Neuronal stem cell (in vitro differentiated cells): ENCODE measurements at regions not wholly inside any gene's neighbourhood (a gene's known extent, or its start where the extent isn't known, plus 50 kb on each side); places are given as distances from the start of the nearest gene placed in this dataset.
A peak's percentile ranks its signal among the peaks of the same experiment; 100 is the strongest.

Experiments used
- DNase-seq: peaks from one replicate; pipeline ENCODE4 v3.0.0-alpha.2; 2013; ENCODE audit warnings: low spot score
- H2AFZ ChIP-seq: one replicate; pipeline ENCODE4 v1.6.1; 2013; ENCODE audit warnings: mild to moderate bottlenecking, low read length, inconsistent platforms
- H2AK5ac ChIP-seq: 2 replicates; pipeline ENCODE4 v1.6.1; 2013; ENCODE audit warnings: low read depth, mild to moderate bottlenecking, inconsistent platforms, low read length, moderate library complexity, mixed read lengths
- H2BK120ac ChIP-seq: 2 replicates; pipeline ENCODE4 v1.6.1; 2013; ENCODE audit warnings: low read depth, mild to moderate bottlenecking, inconsistent platforms, low read length, moderate library complexity, mixed read lengths
- H2BK12ac ChIP-seq: one replicate; pipeline ENCODE4 v1.6.1; 2013; ENCODE audit warnings: low read length, inconsistent platforms
- H2BK15ac ChIP-seq: 2 replicates; pipeline ENCODE4 v1.6.1; 2013; ENCODE audit warnings: mild to moderate bottlenecking, low read length, inconsistent platforms, mixed read lengths
- H2BK5ac ChIP-seq: one replicate; pipeline ENCODE4 v1.6.1; 2013; ENCODE audit warnings: inconsistent platforms, mild to moderate bottlenecking, low read length, moderate library complexity
- H3K14ac ChIP-seq: one replicate; pipeline ENCODE4 v1.6.1; 2013; ENCODE audit warnings: low read length, inconsistent platforms
- H3K18ac ChIP-seq: 2 replicates; pipeline ENCODE4 v1.6.1; 2013; ENCODE audit warnings: low read length, inconsistent platforms
- H3K23ac ChIP-seq: 2 replicates; pipeline ENCODE4 v1.6.1; 2013; ENCODE audit warnings: low read depth, mild to moderate bottlenecking, mixed read lengths, low read length, inconsistent platforms; ENCODE audit not compliant: poor library complexity
- H3K27ac ChIP-seq: replicated peaks from 3 replicates; pipeline ENCODE4 v1.5.1; 2013; ENCODE audit warnings: low read length, inconsistent platforms
- H3K27me3 ChIP-seq, 3 experiments: 2 replicates each; pipeline ENCODE4 v1.6.1; 2013; ENCODE audit warnings: low read length in 3 of 3, mild to moderate bottlenecking in 2 of 3, inconsistent platforms in 1 of 3, low read depth in 1 of 3, mixed read lengths in 1 of 3, moderate library complexity in 1 of 3; ENCODE audit not compliant: control insufficient read depth in 3 of 3, insufficient read depth in 3 of 3
- H3K36me3 ChIP-seq, 2 donors: replicated peaks in 1 of 2; 2 replicates each; pipeline ENCODE4 v1.6.1; 2013; ENCODE audit warnings: low read length in 2 of 2; ENCODE audit not compliant: control insufficient read depth in 2 of 2, insufficient read depth in 2 of 2
- H3K4ac ChIP-seq: 2 replicates; pipeline ENCODE4 v1.6.1; 2013; ENCODE audit warnings: inconsistent platforms, mild to moderate bottlenecking, low read length, moderate library complexity
- H3K4me1 ChIP-seq, 2 donors: 1 replicate in 1 of 2; 2 replicates in 1 of 2; pipeline ENCODE4 v1.6.1; 2013; ENCODE audit warnings: low read length in 2 of 2, low read depth in 1 of 2; ENCODE audit not compliant: control insufficient read depth in 2 of 2, insufficient read depth in 1 of 2
- H3K4me2 ChIP-seq: one replicate; pipeline ENCODE4 v1.6.1; 2013; ENCODE audit warnings: mild to moderate bottlenecking, low read length, inconsistent platforms; ENCODE audit not compliant: insufficient read depth, poor library complexity, severe bottlenecking
- H3K4me3 ChIP-seq, 2 donors: 2 replicates each; pipeline ENCODE4 v1.5.1; 2013; ENCODE audit warnings: low read length in 2 of 2, mild to moderate bottlenecking in 2 of 2, inconsistent platforms in 1 of 2, moderate library complexity in 1 of 2
- H3K79me1 ChIP-seq: one replicate; pipeline ENCODE4 v1.6.1; 2013; ENCODE audit warnings: low read depth, mild to moderate bottlenecking, inconsistent platforms, low read length, moderate library complexity
- H3K9ac ChIP-seq: one replicate; pipeline ENCODE4 v1.6.1; 2013; ENCODE audit warnings: mild to moderate bottlenecking, low read depth, low read length, inconsistent platforms; ENCODE audit not compliant: poor library complexity
- H3K9me3 ChIP-seq, 2 donors: replicated peaks in 1 of 2; 2 replicates each; pipeline versions ENCODE3 to v1.6.1; 2013; ENCODE audit warnings: low read length in 2 of 2, mild to moderate bottlenecking in 2 of 2, inconsistent platforms in 1 of 2, low read depth in 1 of 2, mixed read lengths in 1 of 2, moderate library complexity in 1 of 2; ENCODE audit not compliant: control insufficient read depth in 2 of 2, insufficient read depth in 1 of 2
- H4K8ac ChIP-seq: one replicate; pipeline ENCODE4 v1.6.1; 2013; ENCODE audit warnings: low read depth, mild to moderate bottlenecking, inconsistent platforms, low read length, moderate library complexity
- H4K91ac ChIP-seq: one replicate; pipeline ENCODE4 v1.6.1; 2013; ENCODE audit warnings: low read length, low read depth, mild to moderate bottlenecking, inconsistent platforms; ENCODE audit not compliant: poor library complexity
- WGBS, 2 donors: extraction: QIAGEN DNeasy Blood & Tissue Kit; methylation state at CpG; one replicate each; pipeline ENCODE4 v1.1.7; 2013; ENCODE audit warnings: missing lambda C conversion rate in 2 of 2, mixed read lengths in 1 of 2; ENCODE audit not compliant: insufficient read length in 2 of 2, insufficient replicate concordance in 1 of 2; ENCODE audit errors: extremely low coverage in 2 of 2; 5-methylcytosine and 5-hydroxymethylcytosine counted together

DNA sequence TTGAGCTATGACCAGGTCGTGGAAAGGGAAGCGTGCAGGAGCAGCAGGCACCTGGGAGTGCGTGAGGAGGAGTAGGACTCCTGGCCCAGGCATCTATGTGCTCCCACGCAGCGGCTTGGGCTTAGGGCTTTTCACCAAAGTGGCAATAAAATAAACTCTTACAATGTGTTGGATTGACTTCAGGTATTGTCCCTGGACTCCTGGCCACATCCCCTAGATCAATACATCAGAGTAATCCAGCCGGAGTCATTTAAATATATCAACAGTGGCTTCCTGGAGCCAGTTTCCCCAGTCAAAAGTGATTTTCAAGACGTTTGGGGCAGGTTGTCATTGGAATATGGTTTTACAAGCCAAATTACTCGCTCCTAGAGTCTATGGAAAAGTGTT is 344.4 kb downstream of the WDR11 start:
- Histone ChIP-seq H3K14ac (no peak overlapping the region), H3K18ac (peak overlapping the region; percentile 64), H3K4me3 (no peak overlapping the region), H4K91ac (no peak overlapping the region), H3K9ac (no peak overlapping the region), H3K36me3 (no peaks in the 10 kb centered on the region), H2BK120ac (no peak overlapping the region), H3K9me3 (peaks cover 0 to 2% of the 10 kb centered on the region in 2 donors), H2BK5ac (no peak overlapping the region), H3K4me2 (no peak overlapping the region), H3K4me1 (peaks cover 0 to 2% of the 10 kb centered on the region in 2 donors), H3K27me3 (no peaks in the 10 kb centered on the region), H2AFZ (no peak overlapping the region), H3K79me1 (no peaks in the 10 kb centered on the region), H3K4ac (no peak overlapping the region), H3K23ac (no peak overlapping the region), H2BK15ac (no peak overlapping the region), H4K8ac (no peak overlapping the region), H3K27ac (no peak overlapping the region), H2BK12ac (peak overlapping the region; percentile 73), H2AK5ac (no peak overlapping the region)
- DNase-seq, result no peak
- no CpG with 5 or more reads among the region's 8 CpGs for WGBS, 2 donors

DNA sequence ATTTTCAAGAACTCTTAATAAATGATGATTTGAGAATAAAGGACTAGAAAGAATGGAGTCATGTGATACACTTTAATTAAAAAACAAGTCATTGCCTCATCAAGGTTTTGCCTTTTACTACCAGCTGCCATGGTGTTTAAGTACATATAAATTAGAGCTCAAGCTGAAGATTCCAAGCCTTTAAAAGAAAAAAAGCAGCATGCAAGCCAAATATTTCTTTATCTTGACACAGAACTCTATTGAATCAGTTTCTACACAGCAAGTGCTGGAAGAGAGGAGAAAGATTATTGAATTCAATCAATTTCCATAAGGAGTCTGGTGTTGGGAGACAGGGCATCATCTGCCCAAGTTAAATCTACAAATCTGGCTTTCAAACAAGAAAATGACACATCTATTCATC is 347.9 kb downstream of the WDR11 start:
- H3K4ac ChIP-seq, result no peak overlapping the region
- no peak overlapping the region for H2AK5ac ChIP-seq
- DNase-seq, result no peak
- H3K27me3 ChIP-seq, result no peaks in the 10 kb centered on the region
- H4K8ac ChIP-seq, result no peak overlapping the region
- peaks cover 0 to 2% of the 10 kb centered on the region in 2 donors for H3K9me3 ChIP-seq
- no peak overlapping the region for H3K9ac ChIP-seq
- H4K91ac ChIP-seq, result no peak overlapping the region
- H3K4me1 ChIP-seq, result peaks cover 0 to 2% of the 10 kb centered on the region in 2 donors
- H3K36me3 ChIP-seq, result no peaks in the 10 kb centered on the region
- no peak overlapping the region for H3K23ac ChIP-seq
- no peak overlapping the region for H2BK120ac ChIP-seq
- no peak overlapping the region for H2AFZ ChIP-seq
- H3K79me1 ChIP-seq, result no peaks in the 10 kb centered on the region
- no peak overlapping the region for H3K4me3 ChIP-seq
- no peak overlapping the region for H2BK5ac ChIP-seq
- H3K4me2 ChIP-seq, result no peak overlapping the region
- H3K27ac ChIP-seq, result no peak overlapping the region
- H3K18ac ChIP-seq, result no peak overlapping the region
- no peak overlapping the region for H2BK15ac ChIP-seq
- no peak overlapping the region for H2BK12ac ChIP-seq
- no peak overlapping the region for H3K14ac ChIP-seq

DNA sequence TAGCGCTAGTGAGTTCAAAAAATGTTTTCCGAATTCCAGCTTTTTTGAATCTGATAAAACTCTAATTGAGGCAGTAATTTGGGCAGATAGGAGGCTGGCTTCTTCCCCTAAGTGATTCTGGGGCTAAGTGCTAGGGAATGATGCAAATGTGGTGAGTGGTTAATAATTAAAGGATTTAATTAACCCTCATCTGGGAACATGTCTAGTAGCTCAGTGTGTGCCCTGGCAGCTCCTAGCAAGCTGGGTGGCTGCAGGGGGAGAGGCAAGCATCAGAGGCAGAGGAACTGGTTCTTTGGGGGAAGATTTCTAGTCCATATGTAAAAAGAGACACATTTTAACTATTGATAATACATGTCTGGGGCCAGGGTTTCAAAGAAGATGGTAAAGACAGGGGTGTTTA is 354.5 kb downstream of the WDR11 start:
- no peak for DNase-seq
- Histone ChIP-seq H2AK5ac (no peak overlapping the region), H2BK5ac (no peak overlapping the region), H3K4me3 (no peak overlapping the region), H3K9ac (no peak overlapping the region), H2AFZ (no peak overlapping the region), H3K18ac (no peak overlapping the region), H3K14ac (no peak overlapping the region), H2BK15ac (no peak overlapping the region), H3K9me3 (no peaks in the 10 kb centered on the region), H3K23ac (no peak overlapping the region), H4K8ac (no peak overlapping the region), H4K91ac (no peak overlapping the region), H2BK120ac (no peak overlapping the region), H3K4ac (no peak overlapping the region), H3K27ac (no peak overlapping the region), H2BK12ac (no peak overlapping the region), H3K4me1 (peaks cover 0 to 2% of the 10 kb centered on the region in 2 donors), H3K79me1 (no peaks in the 10 kb centered on the region), H3K36me3 (no peaks in the 10 kb centered on the region), H3K27me3 (no peaks in the 10 kb centered on the region), H3K4me2 (no peak overlapping the region)
- WGBS, 2 donors, result no CpG with 5 or more reads among the region's 2 CpGs

DNA sequence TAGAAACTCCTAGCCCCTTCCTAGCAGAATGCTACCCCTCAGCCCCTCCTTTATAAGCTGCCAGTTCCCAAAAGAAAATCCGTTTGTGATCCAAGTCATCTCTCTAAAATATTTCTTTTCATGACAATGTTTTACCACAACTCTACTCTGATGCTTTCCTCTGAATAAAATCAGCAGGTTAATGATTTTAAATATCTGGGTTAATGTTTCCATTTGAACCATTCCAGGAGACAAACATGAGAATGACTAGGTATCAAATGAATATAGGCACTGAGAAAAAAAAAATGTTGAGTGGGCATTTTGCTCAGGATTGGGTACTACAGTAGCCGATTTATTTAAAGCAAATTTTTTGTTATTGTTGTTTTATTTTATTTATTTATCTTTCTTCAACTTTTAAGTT is 360.3 kb downstream of the WDR11 start:
- Histone ChIP-seq H3K27ac (no peak overlapping the region), H2BK120ac (no peak overlapping the region), H3K14ac (no peak overlapping the region), H2BK5ac (no peak overlapping the region), H3K4me3 (no peak overlapping the region), H3K27me3 (no peaks in the 10 kb centered on the region), H4K8ac (no peak overlapping the region), H3K9me3 (no peaks in the 10 kb centered on the region), H2AK5ac (no peak overlapping the region), H3K4ac (no peak overlapping the region), H3K4me1 (no peaks in the 10 kb centered on the region), H3K79me1 (no peaks in the 10 kb centered on the region), H3K9ac (no peak overlapping the region), H2AFZ (no peak overlapping the region), H2BK12ac (no peak overlapping the region), H3K4me2 (no peak overlapping the region), H2BK15ac (no peak overlapping the region), H3K18ac (no peak overlapping the region), H4K91ac (no peak overlapping the region), H3K23ac (no peak overlapping the region), H3K36me3 (no peaks in the 10 kb centered on the region)
- no peak for DNase-seq
- no CpG with 5 or more reads among the region's 2 CpGs for WGBS, 2 donors
